Loucy (cell line): ENCODE measurements at regions not wholly inside any gene's neighbourhood (a gene's known extent, or its start where the extent isn't known, plus 50 kb on each side); places are given as distances from the start of the nearest gene placed in this dataset.

Experiments used
- CTCF ChIP-seq: fragments of 200-600 bp; sonication (generic); conservative IDR thresholded peaks from 2 replicates; pipeline ENCODE4 v1.5.1; 2014; ENCODE audit warnings: mild to moderate bottlenecking, antibody characterized with exemption, low read length
- EZH2phosphoT487 ChIP-seq: fragments of 200-600 bp; IDR thresholded peaks from 2 replicates; pipeline ENCODE4 v1.6.1; 2018; ENCODE audit warnings: antibody characterized with exemption, mild to moderate bottlenecking, moderate library complexity, borderline replicate concordance

GRCh38 chr2:226313060-226313459 is 486.6 kb downstream of the IRS1 start:
- no peak for TF ChIP-seq CTCF
- no peak for TF ChIP-seq EZH2phosphoT487
